GM21367 (cell line): ENCODE measurements at regions not wholly inside any gene's neighbourhood (a gene's known extent, or its start where the extent isn't known, plus 50 kb on each side); places are given as distances from the start of the nearest gene placed in this dataset.

ENCODE experiments used
- ATAC-seq: cut with Tn5 transposase; IDR thresholded peaks from one replicate; pipeline ENCODE4 v1.9.1; 2021; ENCODE audit not compliant: unreplicated experiment

- no peak for ATAC-seq
Observed at GRCh38 chr4:165765053-165765452, 108.0 kb upstream of the TLL1 start.

- no peak for ATAC-seq
Observed at GRCh38 chr4:165766018-165766417, 107.0 kb upstream of the TLL1 start.

GRCh38 chr4:165766976-165767375, 106.1 kb upstream of the TLL1 start:
- ATAC-seq, result no peak

- no peak for ATAC-seq
Observed at GRCh38 chr4:165767671-165768070, 105.4 kb upstream of the TLL1 start.

GRCh38 chr4:165768281-165768680, 104.8 kb upstream of the TLL1 start:
- ATAC-seq, result no peak

- no peak for ATAC-seq
Observed at GRCh38 chr4:165774326-165774725, 98.7 kb upstream of the TLL1 start.

- no peak for ATAC-seq
Observed at GRCh38 chr4:165779950-165780670, 92.9 kb upstream of the TLL1 start.

- no peak for ATAC-seq
Observed at GRCh38 chr4:165780735-165781134, 92.3 kb upstream of the TLL1 start.

- no peak for ATAC-seq
Observed at GRCh38 chr4:165782623-165783022, 90.4 kb upstream of the TLL1 start.

- no peak for ATAC-seq
Observed at GRCh38 chr4:165783626-165784025, 89.4 kb upstream of the TLL1 start.

- ATAC-seq, result no peak
Observed at GRCh38 chr4:165784672-165785071, 88.4 kb upstream of the TLL1 start.

- ATAC-seq, result no peak
Observed at GRCh38 chr4:165785337-165785736, 87.7 kb upstream of the TLL1 start.

GRCh38 chr4:165787516-165788274, 85.3 kb upstream of the TLL1 start:
- no peak for ATAC-seq

GRCh38 chr4:165788686-165789463, 84.2 kb upstream of the TLL1 start:
- no peak for ATAC-seq

GRCh38 chr4:165793236-165793635, 79.8 kb upstream of the TLL1 start:
- no peak for ATAC-seq

- ATAC-seq, result no peak
Observed at GRCh38 chr4:165794834-165795233, 78.2 kb upstream of the TLL1 start.

GRCh38 chr4:165799384-165799815, 73.6 kb upstream of the TLL1 start:
- ATAC-seq, result no peak

- ATAC-seq, result no peak
Observed at GRCh38 chr4:165802452-165802851, 70.6 kb upstream of the TLL1 start.

- no peak for ATAC-seq
Observed at GRCh38 chr4:165803005-165803404, 70.0 kb upstream of the TLL1 start.

- ATAC-seq, result no peak
Observed at GRCh38 chr4:165805406-165805805, 67.6 kb upstream of the TLL1 start.

GRCh38 chr4:165806613-165807012, 66.4 kb upstream of the TLL1 start:
- no peak for ATAC-seq

GRCh38 chr4:165810726-165811125, 62.3 kb upstream of the TLL1 start:
- no peak for ATAC-seq
